Dendritic cell treated with granulocyte-macrophage colony-stimulating factor and Interleukin-4, amounts not matched to agents 40 ng/mL and 50 ng/mL, for 4 days (primary cell): ENCODE measurements at regions not wholly inside any gene's neighbourhood (a gene's known extent, or its start where the extent isn't known, plus 50 kb on each side); places are given as distances from the start of the nearest gene placed in this dataset.

ENCODE experiments used
- H3K27ac Mint-ChIP-seq: one replicate; pipeline ENCODE4 v1.8.0; 2022; ENCODE audit warnings: mild to moderate bottlenecking, mixed read lengths
- H3K27me3 Mint-ChIP-seq: one replicate; pipeline ENCODE4 v1.8.0; 2022; ENCODE audit warnings: mild to moderate bottlenecking, mixed read lengths
- H3K36me3 Mint-ChIP-seq: one replicate; pipeline ENCODE4 v1.8.0; 2022; ENCODE audit warnings: low read depth, mixed read lengths
- H3K4me1 Mint-ChIP-seq: one replicate; pipeline ENCODE4 v1.8.0; 2022; ENCODE audit warnings: low read depth, mixed read lengths
- H3K4me3 Mint-ChIP-seq: one replicate; pipeline ENCODE4 v1.8.0; 2022; ENCODE audit warnings: mild to moderate bottlenecking, moderate library complexity, mixed read lengths
- H3K9me3 Mint-ChIP-seq: one replicate; pipeline ENCODE4 v1.8.0; 2022; ENCODE audit warnings: mixed read lengths
- intact Hi-C: fragments of 100-400 bp; cut with micrococcal nuclease; formaldehyde crosslinking; loops from one replicate; pipeline ENCODE4 v1.15.0; 2022

DNA sequence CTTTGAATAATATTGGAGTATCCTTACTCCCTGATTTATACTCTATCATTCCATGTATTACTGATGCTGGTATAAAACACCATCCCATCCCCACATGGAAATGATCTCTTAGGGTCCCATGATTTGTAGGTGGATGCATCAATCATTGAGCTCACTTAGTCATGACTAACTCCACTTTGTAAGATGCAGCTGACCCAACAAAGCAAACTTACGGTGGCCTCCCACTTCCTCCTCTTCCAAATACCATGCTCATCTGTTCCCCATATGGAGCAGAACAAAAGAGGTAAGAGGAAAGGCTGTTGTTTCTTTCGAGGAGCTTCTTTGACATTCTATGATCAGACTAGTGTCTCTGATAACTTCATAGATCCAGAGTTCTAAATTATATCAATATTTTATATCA is 640.2 kb upstream of the SLC39A10 start:
- H3K4me1 Mint-ChIP-seq = no peaks in the 10 kb centered on the region
- H3K27me3 Mint-ChIP-seq = no peaks in the 10 kb centered on the region
- intact Hi-C loops = no loop called here
- no peak overlapping the region for H3K4me3 Mint-ChIP-seq
- H3K27ac Mint-ChIP-seq = no peak overlapping the region
- no peaks in the 10 kb centered on the region for H3K36me3 Mint-ChIP-seq
- no peaks in the 10 kb centered on the region for H3K9me3 Mint-ChIP-seq

DNA sequence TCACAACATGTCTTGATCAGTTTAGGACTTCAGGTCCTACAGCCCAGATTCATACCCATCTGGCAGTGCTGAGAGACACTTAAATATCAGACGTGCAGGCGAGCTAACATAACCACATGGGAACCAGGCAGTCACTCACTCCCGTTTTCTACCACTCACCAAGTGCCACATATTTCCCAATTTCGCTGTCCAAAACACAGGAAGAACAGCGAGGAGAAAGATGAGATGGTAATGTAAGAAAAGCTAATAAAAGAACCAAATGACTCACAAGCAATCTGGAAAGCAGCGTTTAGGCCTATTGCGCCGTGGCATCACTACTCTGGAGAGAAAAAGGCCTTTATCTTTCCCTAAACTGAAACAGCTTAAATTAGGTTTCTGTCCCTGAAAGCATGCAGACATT is 647.8 kb upstream of the SLC39A10 start:
- no peak overlapping the region for H3K4me3 Mint-ChIP-seq
- H3K27me3 Mint-ChIP-seq = no peaks in the 10 kb centered on the region
- no peaks in the 10 kb centered on the region for H3K9me3 Mint-ChIP-seq
- no peaks in the 10 kb centered on the region for H3K4me1 Mint-ChIP-seq
- intact Hi-C loops = no loop called here
- no peak overlapping the region for H3K27ac Mint-ChIP-seq
- H3K36me3 Mint-ChIP-seq = no peaks in the 10 kb centered on the region

DNA sequence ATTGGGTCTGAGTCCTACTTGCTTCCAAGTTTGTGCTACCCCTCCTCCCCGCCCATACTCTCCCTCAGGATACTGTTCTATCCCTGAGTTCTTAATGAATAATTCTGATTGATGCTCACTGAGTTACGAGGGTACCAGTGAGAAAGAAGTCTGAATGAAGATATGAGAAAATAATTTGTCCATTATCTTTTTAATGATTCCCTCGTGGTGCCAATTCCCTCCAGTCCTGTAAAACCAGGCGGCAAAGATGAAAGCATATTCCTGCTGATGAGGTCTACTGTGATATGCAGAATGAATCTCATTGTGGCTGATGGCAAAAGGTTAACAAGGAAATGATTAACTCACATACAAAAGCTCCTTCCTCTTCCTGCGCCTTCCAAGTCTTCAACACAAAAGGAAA is 650.2 kb upstream of the SLC39A10 start:
- H3K4me3 Mint-ChIP-seq = no peak overlapping the region
- no peaks in the 10 kb centered on the region for H3K36me3 Mint-ChIP-seq
- no peak overlapping the region for H3K27ac Mint-ChIP-seq
- no peaks in the 10 kb centered on the region for H3K9me3 Mint-ChIP-seq
- intact Hi-C loops = no loop called here
- H3K27me3 Mint-ChIP-seq = no peaks in the 10 kb centered on the region
- no peaks in the 10 kb centered on the region for H3K4me1 Mint-ChIP-seq

DNA sequence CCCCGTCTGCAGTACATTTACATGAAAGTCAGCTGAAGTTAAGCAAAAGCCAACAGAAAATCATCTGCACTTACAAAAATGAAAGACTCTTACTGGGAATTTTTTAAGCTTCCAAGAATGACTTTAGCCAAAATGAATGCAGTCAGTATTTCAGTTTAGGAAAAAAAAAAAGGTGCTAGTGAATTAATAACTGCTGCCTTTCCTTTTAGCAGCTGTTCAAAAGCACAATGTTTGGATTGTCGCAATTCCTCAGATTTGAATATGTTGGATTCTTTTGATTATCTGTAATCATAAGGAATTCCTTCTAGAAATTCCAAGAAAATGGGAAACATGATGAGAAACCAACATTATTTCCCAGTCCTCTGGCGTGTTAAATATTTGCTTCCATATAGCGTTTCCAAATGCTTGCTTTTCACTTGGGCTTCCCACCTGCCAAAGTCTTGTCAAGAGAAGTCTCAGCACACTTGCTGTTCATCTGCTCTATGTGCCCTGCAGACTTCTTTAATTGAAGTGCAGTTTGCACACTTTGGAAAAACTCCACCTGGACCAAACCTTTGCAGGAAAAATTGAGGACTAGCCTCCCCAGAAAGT is 653.0 kb upstream of the SLC39A10 start:
- H3K27ac Mint-ChIP-seq = no peak overlapping the region
- no peaks in the 10 kb centered on the region for H3K27me3 Mint-ChIP-seq
- intact Hi-C loops = no loop called here
- no peak overlapping the region for H3K4me3 Mint-ChIP-seq
- no peaks in the 10 kb centered on the region for H3K9me3 Mint-ChIP-seq
- H3K36me3 Mint-ChIP-seq = no peaks in the 10 kb centered on the region
- H3K4me1 Mint-ChIP-seq = no peaks in the 10 kb centered on the region

DNA sequence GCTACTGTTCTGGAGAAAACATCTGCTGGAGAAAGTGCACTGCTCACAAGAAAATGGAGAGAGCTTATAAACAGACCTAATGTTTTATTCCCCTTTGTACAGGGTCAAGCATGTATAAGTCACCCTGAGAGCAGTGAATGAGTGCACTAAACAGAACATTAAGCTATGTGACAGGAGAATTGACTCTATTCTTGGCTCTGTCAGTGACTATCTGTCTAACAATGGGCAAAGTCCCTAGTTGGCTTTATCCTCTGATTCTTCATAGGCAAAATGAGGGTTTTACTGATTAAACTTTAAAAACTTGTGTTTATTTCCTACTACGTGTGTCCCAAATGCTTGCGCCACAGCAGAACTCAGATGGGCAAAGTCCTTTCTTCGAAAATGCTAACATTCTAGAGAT is 655.1 kb upstream of the SLC39A10 start:
- no peaks in the 10 kb centered on the region for H3K4me1 Mint-ChIP-seq
- no peak overlapping the region for H3K27ac Mint-ChIP-seq
- no peaks in the 10 kb centered on the region for H3K27me3 Mint-ChIP-seq
- intact Hi-C loops = no loop called here
- no peak overlapping the region for H3K4me3 Mint-ChIP-seq
- H3K36me3 Mint-ChIP-seq = no peaks in the 10 kb centered on the region
- H3K9me3 Mint-ChIP-seq = no peaks in the 10 kb centered on the region

DNA sequence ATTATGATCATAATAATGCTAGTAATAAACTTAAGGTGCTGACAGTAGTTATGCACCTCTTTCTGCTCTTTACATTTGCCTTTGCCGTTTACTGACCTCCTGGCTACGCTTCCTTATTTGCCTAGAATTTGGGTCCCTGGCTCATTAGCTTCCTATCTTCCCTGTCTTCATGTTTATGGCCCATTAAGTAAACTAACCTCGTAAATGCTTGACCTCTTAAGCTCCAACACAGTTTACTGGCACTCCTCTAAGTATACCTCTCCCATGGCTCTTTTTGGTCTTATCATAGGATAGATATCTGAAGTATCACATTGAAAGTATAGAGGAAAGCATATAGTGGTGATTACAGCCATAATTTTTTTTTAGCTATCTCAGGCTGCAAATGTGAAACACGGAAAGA is 657.3 kb upstream of the SLC39A10 start:
- Mint-ChIP-seq H3K36me3 (no peaks in the 10 kb centered on the region), H3K4me1 (no peaks in the 10 kb centered on the region), H3K27ac (no peak overlapping the region), H3K4me3 (no peak overlapping the region), H3K27me3 (no peaks in the 10 kb centered on the region), H3K9me3 (no peaks in the 10 kb centered on the region)
- intact Hi-C loops = no loop called here

DNA sequence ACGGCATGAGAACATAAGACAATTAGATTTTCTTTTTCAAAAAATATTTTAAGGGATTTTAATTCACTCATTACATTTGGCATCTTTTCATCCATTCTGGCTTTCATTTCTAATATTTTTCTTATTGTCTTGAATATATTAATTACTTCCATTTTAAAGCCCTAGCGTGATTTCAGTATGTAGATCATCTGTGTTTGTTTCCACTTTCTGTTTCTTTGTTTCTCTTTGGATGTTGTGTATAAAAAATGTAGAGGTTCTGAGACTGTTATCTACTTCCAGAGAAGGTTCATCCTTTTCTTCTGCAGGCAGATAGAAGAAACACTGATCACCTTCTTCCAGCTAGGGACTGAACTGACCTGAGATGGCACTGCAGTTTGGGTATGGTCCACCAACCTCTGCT is 664.4 kb upstream of the SLC39A10 start:
- intact Hi-C loops = no loop called here
- H3K27me3 Mint-ChIP-seq = no peaks in the 10 kb centered on the region

DNA sequence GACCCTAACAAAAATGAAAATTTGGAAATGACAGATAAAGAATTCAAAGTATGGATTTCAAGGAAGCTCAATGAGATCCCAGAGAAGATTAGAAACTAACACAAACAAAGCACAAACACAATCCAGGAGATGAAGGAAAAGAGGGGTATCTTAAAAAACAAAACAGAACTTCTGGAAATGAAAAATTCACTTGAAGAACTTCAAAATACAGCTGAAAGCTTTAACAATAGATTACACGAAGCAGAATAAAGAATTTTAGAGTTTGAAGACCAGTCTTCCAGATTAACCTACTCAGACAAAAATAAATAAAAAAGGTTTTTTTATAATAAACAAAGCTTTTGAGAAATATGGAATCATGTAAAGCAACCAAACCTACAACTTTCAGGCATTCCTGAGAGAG is 671.8 kb upstream of the SLC39A10 start:
- Mint-ChIP-seq H3K4me3 (no peak overlapping the region), H3K27me3 (no peaks in the 10 kb centered on the region), H3K36me3 (no peaks in the 10 kb centered on the region), H3K4me1 (no peaks in the 10 kb centered on the region), H3K9me3 (peaks cover 45% of the 10 kb centered on the region), H3K27ac (no peak overlapping the region)
- intact Hi-C loops = no loop called here

More for the DNA sequence above, 664.4 kb upstream of the SLC39A10 start:
- H3K27ac Mint-ChIP-seq = no peak overlapping the region
- H3K4me1 Mint-ChIP-seq = no peaks in the 10 kb centered on the region
- H3K4me3 Mint-ChIP-seq = no peak overlapping the region
- no peaks in the 10 kb centered on the region for H3K9me3 Mint-ChIP-seq
- no peaks in the 10 kb centered on the region for H3K36me3 Mint-ChIP-seq

DNA sequence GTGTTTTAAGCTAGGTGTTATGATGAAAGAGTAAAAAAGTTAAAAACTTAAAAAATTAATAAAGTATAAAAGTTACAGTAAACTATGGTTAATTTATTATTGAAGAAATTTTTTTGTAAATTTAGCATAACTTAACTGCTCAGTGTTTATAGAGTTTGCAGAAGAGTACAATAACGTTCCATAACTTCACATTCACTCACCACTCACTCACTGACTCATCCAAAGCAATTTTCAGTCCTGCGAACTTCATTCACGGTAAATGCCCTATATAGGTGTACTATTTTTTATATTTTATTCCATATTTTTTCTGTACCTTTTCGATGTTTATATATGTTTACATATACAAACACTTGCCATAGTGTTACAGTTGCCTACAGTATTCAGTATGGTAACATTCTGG is 694.8 kb upstream of the SLC39A10 start:
- Mint-ChIP-seq H3K27me3 (no peaks in the 10 kb centered on the region), H3K4me1 (no peaks in the 10 kb centered on the region), H3K27ac (no peak overlapping the region), H3K36me3 (no peaks in the 10 kb centered on the region), H3K9me3 (peaks cover 37% of the 10 kb centered on the region), H3K4me3 (no peak overlapping the region)
- intact Hi-C loops = no loop called here

DNA sequence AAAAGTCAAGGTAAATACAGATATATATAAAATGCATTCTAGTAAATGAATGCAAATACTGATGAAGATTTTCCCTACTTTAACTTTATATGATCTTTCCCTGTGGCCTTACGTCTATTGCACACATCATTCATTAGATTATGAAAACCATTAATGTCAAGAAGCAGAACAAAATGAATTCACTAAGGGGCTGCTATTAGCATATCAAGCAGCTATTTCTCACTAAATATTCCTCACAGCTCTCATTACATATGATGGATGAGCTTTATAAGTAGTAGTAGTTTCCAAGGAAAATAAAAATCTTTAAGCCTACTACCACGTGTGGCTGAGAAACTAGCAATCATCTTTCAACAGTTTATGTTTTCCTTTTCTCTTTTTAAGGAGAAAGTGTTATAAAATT is 702.8 kb upstream of the SLC39A10 start:
- H3K27me3 Mint-ChIP-seq = no peaks in the 10 kb centered on the region
- no peak overlapping the region for H3K27ac Mint-ChIP-seq
- no peak overlapping the region for H3K4me3 Mint-ChIP-seq
- no peaks in the 10 kb centered on the region for H3K36me3 Mint-ChIP-seq
- peaks cover 26% of the 10 kb centered on the region for H3K9me3 Mint-ChIP-seq
- H3K4me1 Mint-ChIP-seq = no peaks in the 10 kb centered on the region
- intact Hi-C loops = no loop called here

DNA sequence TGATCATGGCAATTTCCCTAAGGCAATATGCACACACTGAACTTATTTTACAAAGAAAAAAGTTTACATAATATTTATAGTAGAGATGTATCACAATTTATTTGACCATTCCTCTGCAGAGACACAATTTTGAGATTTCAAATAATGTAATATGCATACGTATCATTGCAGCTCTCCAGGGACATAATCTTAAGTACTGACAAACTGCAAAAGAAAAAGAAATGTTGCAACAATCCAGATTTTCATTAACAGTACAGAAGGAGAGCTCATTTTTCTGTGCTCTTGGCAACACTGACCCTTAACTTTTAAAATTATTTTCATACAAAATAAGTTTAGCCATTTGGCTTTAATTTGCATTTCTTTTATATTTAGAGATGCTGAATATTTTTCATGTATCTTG is 710.2 kb upstream of the SLC39A10 start:
- H3K27ac Mint-ChIP-seq = no peak overlapping the region
- H3K4me3 Mint-ChIP-seq = no peak overlapping the region
- intact Hi-C loops = no loop called here
- peaks cover 12% of the 10 kb centered on the region for H3K9me3 Mint-ChIP-seq
- H3K4me1 Mint-ChIP-seq = no peaks in the 10 kb centered on the region
- H3K36me3 Mint-ChIP-seq = no peaks in the 10 kb centered on the region
- no peaks in the 10 kb centered on the region for H3K27me3 Mint-ChIP-seq

DNA sequence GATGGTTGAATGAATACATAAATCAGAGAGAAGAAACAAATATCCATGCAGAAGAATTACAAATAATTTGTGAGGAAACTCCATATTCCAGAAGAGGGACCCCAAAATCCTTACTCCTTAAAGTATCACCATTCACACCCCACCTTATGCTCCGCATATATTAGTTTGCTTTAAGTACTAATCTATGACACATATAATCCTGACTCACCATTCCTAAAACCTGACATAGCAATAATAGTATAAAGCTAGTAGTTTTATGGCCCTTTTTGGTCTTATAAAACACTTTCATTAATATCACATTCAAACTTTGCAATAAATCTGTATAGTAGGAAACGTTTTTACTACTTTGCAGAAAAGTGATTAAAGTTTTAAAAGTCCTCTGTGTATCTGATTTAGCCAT is 719.0 kb upstream of the SLC39A10 start:
- H3K36me3 Mint-ChIP-seq = no peaks in the 10 kb centered on the region
- H3K27me3 Mint-ChIP-seq = no peaks in the 10 kb centered on the region
- no peak overlapping the region for H3K27ac Mint-ChIP-seq

DNA sequence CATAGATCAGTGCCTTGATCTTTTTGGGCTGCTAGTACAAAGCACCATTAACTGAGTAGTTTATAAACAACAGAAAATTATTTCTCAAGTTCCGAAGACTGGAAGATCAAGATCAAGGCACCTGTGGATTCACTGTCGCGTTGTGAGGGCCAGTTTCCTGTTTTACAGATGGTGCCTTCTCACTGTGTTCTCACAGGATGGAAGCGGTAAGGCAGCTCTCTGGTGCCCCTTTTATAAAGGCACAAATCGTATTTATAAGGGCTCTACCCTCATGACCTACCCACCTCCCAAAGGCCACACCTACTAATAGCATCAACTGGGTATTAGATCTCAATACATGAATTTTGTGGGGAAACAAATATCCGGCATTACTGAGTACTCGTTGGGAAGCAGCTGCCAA is 729.5 kb upstream of the SLC39A10 start:
- no peaks in the 10 kb centered on the region for H3K27me3 Mint-ChIP-seq
- no peaks in the 10 kb centered on the region for H3K4me1 Mint-ChIP-seq
- no peak overlapping the region for H3K27ac Mint-ChIP-seq
- intact Hi-C loops = no loop called here
- H3K9me3 Mint-ChIP-seq = no peaks in the 10 kb centered on the region
- no peak overlapping the region for H3K4me3 Mint-ChIP-seq
- no peaks in the 10 kb centered on the region for H3K36me3 Mint-ChIP-seq

More for the DNA sequence above, 719.0 kb upstream of the SLC39A10 start:
- Mint-ChIP-seq H3K9me3 (peaks cover 65% of the 10 kb centered on the region), H3K4me1 (no peaks in the 10 kb centered on the region), H3K4me3 (no peak overlapping the region)
- intact Hi-C loops = no loop called here

DNA sequence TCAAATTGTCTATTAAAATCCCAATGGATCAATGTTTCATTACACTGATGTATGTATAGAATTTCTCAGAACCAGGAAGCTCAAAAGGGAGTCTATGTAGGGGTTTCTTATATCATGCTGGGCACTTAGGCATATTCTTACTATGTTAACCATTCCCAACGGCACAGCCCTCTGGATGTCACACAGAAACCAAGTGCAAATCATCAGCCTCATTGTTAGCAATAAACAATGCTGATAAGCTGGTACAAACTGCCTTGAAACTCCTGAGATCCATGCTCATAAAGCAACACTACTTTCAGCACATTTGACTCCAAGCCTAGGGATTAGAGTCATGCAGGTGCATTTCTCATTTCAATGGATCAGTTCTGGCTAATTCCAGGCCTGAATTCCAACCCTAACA is 730.2 kb upstream of the SLC39A10 start:
- Mint-ChIP-seq H3K27me3 (no peaks in the 10 kb centered on the region), H3K4me1 (no peaks in the 10 kb centered on the region), H3K4me3 (no peak overlapping the region), H3K9me3 (no peaks in the 10 kb centered on the region), H3K36me3 (no peaks in the 10 kb centered on the region), H3K27ac (no peak overlapping the region)
- intact Hi-C loops = no loop called here

DNA sequence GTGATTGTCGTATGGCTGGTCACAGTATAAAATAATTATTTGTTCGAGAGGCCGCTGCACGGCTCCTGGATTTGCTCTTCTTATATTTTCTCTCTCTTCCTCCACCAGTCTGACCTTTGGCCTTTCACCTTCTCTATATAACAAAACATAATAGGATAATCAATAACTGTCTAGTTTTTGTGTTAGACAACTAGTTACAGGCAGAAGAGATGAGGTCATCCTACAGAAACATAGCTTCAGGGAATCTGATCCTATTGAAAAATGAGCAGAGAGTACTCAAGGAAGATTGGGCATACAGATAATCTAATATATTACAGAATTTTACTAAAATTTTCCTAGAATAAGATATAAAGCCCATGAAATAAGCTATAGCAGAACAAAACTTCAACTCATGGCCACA is 731.3 kb upstream of the SLC39A10 start:
- H3K4me1 Mint-ChIP-seq = no peaks in the 10 kb centered on the region
- no peak overlapping the region for H3K27ac Mint-ChIP-seq
- no peaks in the 10 kb centered on the region for H3K36me3 Mint-ChIP-seq
- H3K9me3 Mint-ChIP-seq = no peaks in the 10 kb centered on the region
- H3K4me3 Mint-ChIP-seq = no peak overlapping the region
- intact Hi-C loops = no loop called here
- H3K27me3 Mint-ChIP-seq = no peaks in the 10 kb centered on the region
